ENCODE measurements at regions not wholly inside any gene's neighbourhood (a gene's known extent, or its start where the extent isn't known, plus 50 kb on each side); places are given as distances from the start of the nearest gene placed in this dataset.
"Not testable (repeated sequence)": the region's sequence is repeated elsewhere in the genome, so short reads cannot be mapped to it uniquely, and the experiment has no call there.

DNA sequence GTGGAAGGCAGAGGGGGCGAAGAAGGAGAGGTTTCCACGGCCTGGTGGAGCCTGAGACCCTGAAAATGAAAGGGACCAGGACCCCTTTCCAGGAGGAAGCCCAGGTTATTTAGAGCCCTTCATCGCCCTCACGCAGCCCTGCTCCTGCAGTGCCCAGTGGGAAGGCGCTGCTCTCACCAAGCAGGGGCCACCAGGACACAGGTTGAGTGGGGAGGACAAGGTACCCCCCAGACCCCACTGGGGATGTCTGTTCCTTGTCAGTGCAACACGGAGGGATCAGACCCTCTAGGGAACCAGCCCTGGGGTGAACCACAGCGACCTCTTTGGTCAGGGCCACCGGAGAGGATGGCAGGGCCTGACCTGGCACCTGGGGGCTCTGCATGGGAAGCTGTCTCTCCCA lies 163.9 kb downstream of the C16orf95 start:
- Histone ChIP-seq H3K4me3 (ENCODE audit: low read length) (no peak overlapping the region), H3K9me3 (ENCODE audit: control insufficient read depth, low read length) (peaks cover 9% of the 10 kb centered on the region), H3K27ac (ENCODE audit: low read depth, low read length) (no peak overlapping the region), H3K36me3 (ENCODE audit: control insufficient read depth, insufficient read depth, low read length) (no peaks in the 10 kb centered on the region), H3K9ac (ENCODE audit: extremely low read depth, low read length, poor library complexity, severe bottlenecking) (no peak overlapping the region), H3K4me1 (ENCODE audit: control insufficient read depth, insufficient read depth, low read length) (no peaks in the 10 kb centered on the region), H3K27me3 (ENCODE audit: control insufficient read depth, insufficient read depth, low read length, poor library complexity, severe bottlenecking) (no peaks in the 10 kb centered on the region)
- H3K9me3 Mint-ChIP-seq, result peaks cover 30% of the 10 kb centered on the region
- H3K4me3 Mint-ChIP-seq, result no peak overlapping the region
- H3K27ac Mint-ChIP-seq, result no peak overlapping the region
- no peak for DNase-seq
- no peak for TF ChIP-seq CTCF (conservative IDR thresholded peaks at IDR 0.05)
- peaks cover 5% of the 10 kb centered on the region for H3K36me3 Mint-ChIP-seq (ENCODE audit: low read depth)
- 94 to 100% methylated on average over 3 to 8 of the region's 8 CpGs for WGBS, 2 experiments (ENCODE audit: insufficient coverage in 1 of 2, insufficient read length in 1 of 2)
- peaks cover 11% of the 10 kb centered on the region for H3K4me1 Mint-ChIP-seq
- H3K27me3 Mint-ChIP-seq (ENCODE audit: insufficient read depth), result peaks cover 6% of the 10 kb centered on the region

DNA sequence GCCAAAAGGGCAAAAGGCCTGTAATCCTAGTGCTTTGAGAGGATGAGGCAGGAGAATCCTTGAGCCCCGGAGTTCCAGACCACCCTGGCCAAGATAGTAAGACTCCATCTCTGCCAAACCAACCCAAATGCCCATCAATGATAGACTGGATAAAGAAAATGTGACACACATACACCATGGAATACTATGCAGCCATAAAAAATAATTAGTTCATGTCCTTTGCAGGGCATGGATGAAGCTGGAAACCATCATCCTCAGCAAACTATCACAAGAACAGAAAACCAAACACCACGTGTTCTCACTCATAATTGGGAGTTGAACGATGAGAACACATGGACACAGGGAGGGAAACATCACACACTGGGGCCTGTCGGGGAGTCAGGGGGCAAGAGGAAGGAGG lies 161.9 kb downstream of the C16orf95 start:
- not testable (repeated sequence) for H3K27ac ChIP-seq (ENCODE audit: low read depth, low read length); H3K36me3 Mint-ChIP-seq (ENCODE audit: low read depth); H3K27me3 ChIP-seq (ENCODE audit: control insufficient read depth, insufficient read depth, low read length, poor library complexity, severe bottlenecking); H3K27ac Mint-ChIP-seq; DNase-seq; H3K9me3 ChIP-seq (ENCODE audit: control insufficient read depth, low read length); H3K4me1 Mint-ChIP-seq; H3K4me3 ChIP-seq (ENCODE audit: low read length); H3K36me3 ChIP-seq (ENCODE audit: control insufficient read depth, insufficient read depth, low read length); H3K4me3 Mint-ChIP-seq; H3K9ac ChIP-seq (ENCODE audit: extremely low read depth, low read length, poor library complexity, severe bottlenecking); H3K4me1 ChIP-seq (ENCODE audit: control insufficient read depth, insufficient read depth, low read length); H3K27me3 Mint-ChIP-seq (ENCODE audit: insufficient read depth)
- WGBS, 2 experiments (ENCODE audit: insufficient coverage in 1 of 2, insufficient read length in 1 of 2), result 89% methylated on average over 4 of the region's 4 CpGs; no CpG with 5 or more reads in 1 of the 2 experiments
- peaks cover 11% of the 10 kb centered on the region for H3K9me3 Mint-ChIP-seq

DNA sequence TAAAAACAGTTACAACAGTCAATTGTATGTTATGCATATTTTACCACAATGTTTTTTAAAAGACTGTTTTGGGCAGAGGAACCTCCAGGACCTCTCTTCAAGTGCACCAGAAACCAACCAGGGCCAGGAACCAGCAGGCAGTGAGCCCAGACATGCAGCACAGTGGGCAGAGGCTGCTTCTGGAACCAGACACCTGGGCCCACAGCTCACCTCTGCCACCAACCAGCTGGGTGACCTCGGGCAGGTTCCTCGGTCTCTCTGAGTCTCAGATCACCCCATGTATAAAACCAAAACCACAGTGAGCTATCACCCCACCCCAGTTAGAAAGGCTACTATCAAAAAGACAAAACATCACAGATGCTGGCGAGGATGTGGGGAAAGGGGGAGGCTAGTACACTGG lies 161.0 kb downstream of the C16orf95 start:
- H3K27me3 Mint-ChIP-seq (ENCODE audit: insufficient read depth), result peaks cover 5% of the 10 kb centered on the region
- no peak overlapping the region for H3K27ac Mint-ChIP-seq
- Histone ChIP-seq H3K9ac (ENCODE audit: extremely low read depth, low read length, poor library complexity, severe bottlenecking) (no peak overlapping the region), H3K27me3 (ENCODE audit: control insufficient read depth, insufficient read depth, low read length, poor library complexity, severe bottlenecking) (no peaks in the 10 kb centered on the region), H3K4me3 (ENCODE audit: low read length) (no peak overlapping the region), H3K36me3 (ENCODE audit: control insufficient read depth, insufficient read depth, low read length) (no peaks in the 10 kb centered on the region), H3K27ac (ENCODE audit: low read depth, low read length) (no peak overlapping the region), H3K9me3 (ENCODE audit: control insufficient read depth, low read length) (no peaks in the 10 kb centered on the region), H3K4me1 (ENCODE audit: control insufficient read depth, insufficient read depth, low read length) (no peaks in the 10 kb centered on the region)
- peaks cover 10% of the 10 kb centered on the region for H3K9me3 Mint-ChIP-seq
- TF ChIP-seq CTCF (conservative IDR thresholded peaks at IDR 0.05), result no peak
- H3K4me3 Mint-ChIP-seq, result no peak overlapping the region
- H3K36me3 Mint-ChIP-seq (ENCODE audit: low read depth), result peaks cover 2% of the 10 kb centered on the region
- 70 to 83% methylated on average over 2 to 3 of the region's 3 CpGs for WGBS, 2 experiments (ENCODE audit: insufficient coverage in 1 of 2, insufficient read length in 1 of 2)
- no peaks in the 10 kb centered on the region for H3K4me1 Mint-ChIP-seq
- DNase-seq, result no peak

- no peaks in the 10 kb centered on the region for H3K9me3 Mint-ChIP-seq
- H3K27ac Mint-ChIP-seq, result no peak overlapping the region
- Histone ChIP-seq H3K4me1 (ENCODE audit: control insufficient read depth, insufficient read depth, low read length) (no peaks in the 10 kb centered on the region), H3K27ac (ENCODE audit: low read depth, low read length) (peak overlapping the region; percentile 53), H3K9me3 (ENCODE audit: control insufficient read depth, low read length) (no peaks in the 10 kb centered on the region), H3K36me3 (ENCODE audit: control insufficient read depth, insufficient read depth, low read length) (no peaks in the 10 kb centered on the region), H3K27me3 (ENCODE audit: control insufficient read depth, insufficient read depth, low read length, poor library complexity, severe bottlenecking) (no peaks in the 10 kb centered on the region), H3K4me3 (ENCODE audit: low read length) (no peak overlapping the region), H3K9ac (ENCODE audit: extremely low read depth, low read length, poor library complexity, severe bottlenecking) (no peak overlapping the region)
- WGBS, 2 experiments (ENCODE audit: insufficient coverage in 1 of 2, insufficient read length in 1 of 2), result 83 to 93% methylated on average over 15 of the region's 15 CpGs
- no peaks in the 10 kb centered on the region for H3K36me3 Mint-ChIP-seq (ENCODE audit: low read depth)
- peaks cover 4% of the 10 kb centered on the region for H3K27me3 Mint-ChIP-seq (ENCODE audit: insufficient read depth)
- no peak overlapping the region for H3K4me3 Mint-ChIP-seq
- H3K4me1 Mint-ChIP-seq, result no peaks in the 10 kb centered on the region
- no peak for DNase-seq
- no peak for TF ChIP-seq CTCF (conservative IDR thresholded peaks at IDR 0.05)
Observed at GRCh38 chr16:87160234-87160636, 157.0 kb downstream of the C16orf95 start.

All from endodermal cell (in vitro differentiated cells).